Globus pallidus (tissue), 1 donor: ENCODE measurements at regions not wholly inside any gene's neighbourhood (a gene's known extent, or its start where the extent isn't known, plus 50 kb on each side); places are given as distances from the start of the nearest gene placed in this dataset.

Source experiments
- DNase-seq: peaks from one replicate; pipeline ENCODE4 v3.0.0-alpha.2; 2015; ENCODE audit warnings: low spot score

GRCh38 chr5:124463851-124464250, 282.6 kb downstream of the ZNF608 start:
- DNase-seq, result no peak

GRCh38 chr5:124462751-124463150, 283.7 kb downstream of the ZNF608 start:
- no peak for DNase-seq

GRCh38 chr5:124461941-124462340, 284.5 kb downstream of the ZNF608 start:
- DNase-seq, result peak; percentile 57

GRCh38 chr5:124461157-124461556, 285.3 kb downstream of the ZNF608 start:
- DNase-seq, result no peak

- no peak for DNase-seq
Measured at GRCh38 chr5:124460642-124461041, 285.8 kb downstream of the ZNF608 start.

GRCh38 chr5:124459984-124460383, 286.5 kb downstream of the ZNF608 start:
- DNase-seq, result no peak

- no peak for DNase-seq
Measured at GRCh38 chr5:124457901-124458300, 288.5 kb downstream of the ZNF608 start.

GRCh38 chr5:124457101-124457500, 289.3 kb downstream of the ZNF608 start:
- DNase-seq, result no peak

- no peak for DNase-seq
Measured at GRCh38 chr5:124456249-124456648, 290.2 kb downstream of the ZNF608 start.

- no peak for DNase-seq
Measured at GRCh38 chr5:124454081-124454480, 292.4 kb downstream of the ZNF608 start.

- no peak for DNase-seq
Measured at GRCh38 chr5:124453221-124454051, 293.0 kb downstream of the ZNF608 start.

GRCh38 chr5:124452412-124452811, 294.0 kb downstream of the ZNF608 start:
- no peak for DNase-seq

GRCh38 chr5:124451721-124452383, 294.6 kb downstream of the ZNF608 start:
- DNase-seq, result peak; percentile 59

GRCh38 chr5:124446120-124446519, 300.3 kb downstream of the ZNF608 start:
- peak; percentile 58 for DNase-seq

- no peak for DNase-seq
Measured at GRCh38 chr5:124445070-124445619, 301.3 kb downstream of the ZNF608 start.

GRCh38 chr5:124444147-124444775, 302.2 kb downstream of the ZNF608 start:
- DNase-seq, result no peak

GRCh38 chr5:124440471-124440870, 306.0 kb downstream of the ZNF608 start:
- no peak for DNase-seq

GRCh38 chr5:124439609-124440008, 306.8 kb downstream of the ZNF608 start:
- DNase-seq, result no peak

GRCh38 chr5:124438903-124439281, 307.5 kb downstream of the ZNF608 start:
- peak; percentile 90 for DNase-seq

GRCh38 chr5:124438026-124438902, 308.2 kb downstream of the ZNF608 start:
- peak; percentile 60 for DNase-seq

GRCh38 chr5:124436294-124436693, 310.1 kb downstream of the ZNF608 start:
- no peak for DNase-seq

- DNase-seq, result no peak
Measured at GRCh38 chr5:124433170-124433569, 313.3 kb downstream of the ZNF608 start.
